SK-N-SH treated with all-trans-retinoic acid at 6 μM for 48 hours (cell line): ENCODE measurements at regions not wholly inside any gene's neighbourhood (a gene's known extent, or its start where the extent isn't known, plus 50 kb on each side); places are given as distances from the start of the nearest gene placed in this dataset.

Experiments used
- BACH2 ChIP-seq: fragments of 250-450 bp; sonication (Bioruptor Pico); IDR thresholded peaks from 2 replicates; pipeline ENCODE4 v1.9.0; 2021; ENCODE audit warnings: mild to moderate bottlenecking, borderline replicate concordance
- CSDC2 ChIP-seq: fragments of 250-450 bp; sonication (Bioruptor Pico); IDR thresholded peaks from 2 replicates; pipeline ENCODE4 v1.5.0; 2020; ENCODE audit warnings: mild to moderate bottlenecking, moderate library complexity
- ESRRG ChIP-seq: fragments of 250-450 bp; sonication (Bioruptor Pico); IDR thresholded peaks from 2 replicates; pipeline ENCODE4 v1.6.1; 2021; ENCODE audit warnings: mild to moderate bottlenecking
- RARB ChIP-seq: fragments of 250-450 bp; sonication (Bioruptor Pico); IDR thresholded peaks from 2 replicates; pipeline ENCODE4 v1.8.0; 2021; ENCODE audit warnings: mild to moderate bottlenecking, moderate library complexity
- TOX ChIP-seq: fragments of 250-450 bp; sonication (Bioruptor Pico); IDR thresholded peaks from 2 replicates; pipeline ENCODE4 v1.8.0; 2021; ENCODE audit warnings: mild to moderate bottlenecking, moderate library complexity, borderline replicate concordance
- ZFP3 ChIP-seq: fragments of 250-450 bp; sonication (Bioruptor Pico); IDR thresholded peaks from 2 replicates; pipeline ENCODE4 v1.5.0; 2020; ENCODE audit warnings: mild to moderate bottlenecking, moderate library complexity
- ZFP30 ChIP-seq: fragments of 450-650 bp; formaldehyde crosslinking; IDR thresholded peaks from 2 replicates; pipeline ENCODE4 v1.5.0; 2022; ENCODE audit warnings: mild to moderate bottlenecking, moderate library complexity
- TF ChIP-seq, protein P1 (sequence below): fragments of 250-450 bp; sonication (Bioruptor Pico); IDR thresholded peaks from 2 replicates; pipeline ENCODE4 v1.8.0; 2020; ENCODE audit warnings: mild to moderate bottlenecking, moderate library complexity, borderline replicate concordance

DNA sequence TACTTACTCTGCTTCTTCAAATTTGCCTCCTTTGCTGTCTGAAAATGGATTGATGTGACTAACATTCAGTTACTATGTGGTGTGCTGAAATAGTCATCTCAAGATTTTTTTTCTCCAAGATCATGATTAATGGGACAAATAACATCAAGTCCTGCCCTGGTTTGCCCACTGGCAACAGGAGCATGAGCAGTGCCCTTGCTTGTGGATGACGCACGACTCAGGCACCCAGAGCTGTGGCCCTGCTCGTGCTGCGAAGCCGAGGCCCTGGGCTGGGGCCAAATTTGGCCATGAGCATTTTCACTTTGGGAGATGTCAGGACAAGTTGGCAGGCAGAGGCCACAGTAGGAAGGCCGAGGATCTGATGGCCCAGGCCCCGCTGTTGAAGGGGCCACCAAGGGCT lies 239.8 kb upstream of the IGFBP3 start:
- TF ChIP-seq, protein P1, sequence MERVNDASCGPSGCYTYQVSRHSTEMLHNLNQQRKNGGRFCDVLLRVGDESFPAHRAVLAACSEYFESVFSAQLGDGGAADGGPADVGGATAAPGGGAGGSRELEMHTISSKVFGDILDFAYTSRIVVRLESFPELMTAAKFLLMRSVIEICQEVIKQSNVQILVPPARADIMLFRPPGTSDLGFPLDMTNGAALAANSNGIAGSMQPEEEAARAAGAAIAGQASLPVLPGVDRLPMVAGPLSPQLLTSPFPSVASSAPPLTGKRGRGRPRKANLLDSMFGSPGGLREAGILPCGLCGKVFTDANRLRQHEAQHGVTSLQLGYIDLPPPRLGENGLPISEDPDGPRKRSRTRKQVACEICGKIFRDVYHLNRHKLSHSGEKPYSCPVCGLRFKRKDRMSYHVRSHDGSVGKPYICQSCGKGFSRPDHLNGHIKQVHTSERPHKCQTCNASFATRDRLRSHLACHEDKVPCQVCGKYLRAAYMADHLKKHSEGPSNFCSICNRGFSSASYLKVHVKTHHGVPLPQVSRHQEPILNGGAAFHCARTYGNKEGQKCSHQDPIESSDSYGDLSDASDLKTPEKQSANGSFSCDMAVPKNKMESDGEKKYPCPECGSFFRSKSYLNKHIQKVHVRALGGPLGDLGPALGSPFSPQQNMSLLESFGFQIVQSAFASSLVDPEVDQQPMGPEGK (CRISPR knock-in tag) = no peak
- TF ChIP-seq CSDC2 (CRISPR knock-in tag) (no peak), ZFP3 (CRISPR knock-in tag) (no peak), RARB (CRISPR knock-in tag) (no peak), BACH2 (CRISPR knock-in tag) (no peak), TOX (CRISPR knock-in tag) (no peak), ESRRG (CRISPR knock-in tag) (no peak), ZFP30 (CRISPR knock-in tag) (no peak)
